NB4 (cell line): ENCODE measurements at regions not wholly inside any gene's neighbourhood (a gene's known extent, or its start where the extent isn't known, plus 50 kb on each side); places are given as distances from the start of the nearest gene placed in this dataset.
A peak's percentile ranks its signal among the peaks of the same experiment; 100 is the strongest.

Experiments used
- DNase-seq: peaks from one replicate; pipeline ENCODE4 v3.0.0; 2010; ENCODE audit warnings: low read depth
- H3K4me3 ChIP-seq: one replicate; pipeline ENCODE4 v1.5.1; 2011; ENCODE audit warnings: mild to moderate bottlenecking, low read depth, low read length, moderate library complexity
- CTCF ChIP-seq: IDR thresholded peaks from one replicate; pipeline ENCODE4 v1.5.1; 2012; ENCODE audit warnings: low read depth, low read length
- MAX ChIP-seq: IDR thresholded peaks from 2 replicates; pipeline ENCODE4 v1.6.1; 2011; ENCODE audit warnings: low read depth, low read length
- MYC ChIP-seq: IDR thresholded peaks from 2 replicates; pipeline ENCODE4 v1.6.1; 2011; ENCODE audit warnings: low read depth, low read length
- POLR2A ChIP-seq: IDR thresholded peaks from 2 replicates; pipeline ENCODE4 v1.6.1; 2011; ENCODE audit warnings: mild to moderate bottlenecking; ENCODE audit not compliant: insufficient read length; ENCODE audit errors: extremely low read depth

- TF ChIP-seq CTCF = no peak
- no peak for TF ChIP-seq MAX
- TF ChIP-seq POLR2A = no peak
- TF ChIP-seq MYC = no peak
- peak; percentile 49 for DNase-seq
- no peak overlapping the region for H3K4me3 ChIP-seq
These were observed 705.5 kb downstream of the ARAP2 start for GRCh38 chr4:35538807-35539206.

- TF ChIP-seq MAX = no peak
- TF ChIP-seq POLR2A = no peak
- no peak for TF ChIP-seq MYC
- no peak for TF ChIP-seq CTCF
- H3K4me3 ChIP-seq = no peak overlapping the region
- peak; percentile 68 for DNase-seq
These were observed 704.8 kb downstream of the ARAP2 start for GRCh38 chr4:35539404-35540055.

GRCh38 chr4:35541146-35541887, 703.0 kb downstream of the ARAP2 start:
- H3K4me3 ChIP-seq = no peak overlapping the region
- DNase-seq = no peak
- TF ChIP-seq POLR2A (no peak), MYC (no peak), CTCF (no peak), MAX (no peak)

GRCh38 chr4:35541888-35542213, 702.5 kb downstream of the ARAP2 start:
- TF ChIP-seq MAX (no peak), CTCF (no peak), POLR2A (no peak), MYC (no peak)
- DNase-seq = no peak
- H3K4me3 ChIP-seq = no peak overlapping the region

GRCh38 chr4:35548921-35549320, 695.4 kb downstream of the ARAP2 start:
- no peak for DNase-seq
- no peak for TF ChIP-seq POLR2A
- TF ChIP-seq CTCF = no peak
- TF ChIP-seq MYC = no peak
- no peak for TF ChIP-seq MAX
- H3K4me3 ChIP-seq = no peak overlapping the region
